Prostate gland (tissue), 2 donors: ENCODE measurements at regions not wholly inside any gene's neighbourhood (a gene's known extent, or its start where the extent isn't known, plus 50 kb on each side); places are given as distances from the start of the nearest gene placed in this dataset.

Source experiments
- POLR2AphosphoS5 ChIP-seq: sonication (generic); formaldehyde crosslinking; IDR thresholded peaks from one replicate; pipeline ENCODE4 v1.6.1; 2017; ENCODE audit warnings: antibody characterized with exemption
- TF ChIP-seq, protein P1 (sequence below), 4 experiments: fragments of 200-600 bp in 2 of 4; fragments of 450-650 bp in 2 of 4; sonication (generic) in 2 of 4; IDR thresholded peaks; 1 replicate in 3 of 4; 2 replicates in 1 of 4; pipeline ENCODE4 v1.5.1; 2016 to 2019; ENCODE audit warnings: antibody characterized with exemption in 4 of 4, mild to moderate bottlenecking in 2 of 4, moderate library complexity in 2 of 4

DNA sequence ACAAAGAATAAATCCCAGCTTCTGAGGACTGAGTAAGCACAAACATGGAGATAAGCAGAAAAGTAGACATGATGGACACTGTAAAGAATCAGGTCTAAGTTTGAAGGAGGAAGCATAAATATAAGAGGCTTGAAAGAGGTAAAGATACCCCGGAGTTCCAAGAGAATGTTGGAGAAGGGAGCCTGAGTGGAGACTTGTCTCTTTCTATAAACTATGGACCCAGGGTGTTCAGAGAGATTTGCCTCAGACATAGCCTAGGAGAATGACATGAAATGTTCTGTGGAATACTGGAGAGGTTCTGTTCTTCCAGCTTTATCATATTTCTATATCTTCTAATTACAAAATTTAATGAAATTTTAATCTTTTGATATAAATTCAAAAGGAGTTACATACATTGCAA is 554.3 kb upstream of the B3GALT2 start:
- TF ChIP-seq, protein P1, sequence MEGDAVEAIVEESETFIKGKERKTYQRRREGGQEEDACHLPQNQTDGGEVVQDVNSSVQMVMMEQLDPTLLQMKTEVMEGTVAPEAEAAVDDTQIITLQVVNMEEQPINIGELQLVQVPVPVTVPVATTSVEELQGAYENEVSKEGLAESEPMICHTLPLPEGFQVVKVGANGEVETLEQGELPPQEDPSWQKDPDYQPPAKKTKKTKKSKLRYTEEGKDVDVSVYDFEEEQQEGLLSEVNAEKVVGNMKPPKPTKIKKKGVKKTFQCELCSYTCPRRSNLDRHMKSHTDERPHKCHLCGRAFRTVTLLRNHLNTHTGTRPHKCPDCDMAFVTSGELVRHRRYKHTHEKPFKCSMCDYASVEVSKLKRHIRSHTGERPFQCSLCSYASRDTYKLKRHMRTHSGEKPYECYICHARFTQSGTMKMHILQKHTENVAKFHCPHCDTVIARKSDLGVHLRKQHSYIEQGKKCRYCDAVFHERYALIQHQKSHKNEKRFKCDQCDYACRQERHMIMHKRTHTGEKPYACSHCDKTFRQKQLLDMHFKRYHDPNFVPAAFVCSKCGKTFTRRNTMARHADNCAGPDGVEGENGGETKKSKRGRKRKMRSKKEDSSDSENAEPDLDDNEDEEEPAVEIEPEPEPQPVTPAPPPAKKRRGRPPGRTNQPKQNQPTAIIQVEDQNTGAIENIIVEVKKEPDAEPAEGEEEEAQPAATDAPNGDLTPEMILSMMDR (IDR thresholded peaks at IDR 0.05), result no peak
- no peak for TF ChIP-seq POLR2AphosphoS5
